HepG2 (cell line): ENCODE measurements at regions not wholly inside any gene's neighbourhood (a gene's known extent, or its start where the extent isn't known, plus 50 kb on each side); places are given as distances from the start of the nearest gene placed in this dataset.

ENCODE experiments used
- ATF1 ChIP-seq: IDR thresholded peaks from 2 replicates; pipeline ENCODE4 v1.6.1; 2016; ENCODE audit warnings: mild to moderate bottlenecking, control low read depth
- CHD2 ChIP-seq: IDR thresholded peaks from 2 replicates; pipeline ENCODE4 v1.6.1; 2011; ENCODE audit warnings: low read depth, low read length, improper control_type of control experiment
- GPN1 ChIP-seq: sonication (generic); formaldehyde crosslinking; IDR thresholded peaks from 2 replicates; pipeline ENCODE4 v1.5.1; 2020; ENCODE audit warnings: missing genetic modification reagents, borderline replicate concordance
- MYNN ChIP-seq: sonication (generic); formaldehyde crosslinking; IDR thresholded peaks from 2 replicates; pipeline ENCODE4 v1.4.0; 2020; ENCODE audit warnings: mild to moderate bottlenecking, low read depth, missing genetic modification reagents
- PHF21A ChIP-seq: sonication (generic); formaldehyde crosslinking; IDR thresholded peaks from 2 replicates; pipeline ENCODE4 v1.5.0; 2020; ENCODE audit warnings: mild to moderate bottlenecking, missing genetic modification reagents
- SMAD1 ChIP-seq: sonication (generic); formaldehyde crosslinking; IDR thresholded peaks from 2 replicates; pipeline ENCODE4 v1.4.0; 2020; ENCODE audit warnings: missing genetic modification reagents, low read depth, mild to moderate bottlenecking, borderline replicate concordance
- SNAPC2 ChIP-seq: sonication (generic); formaldehyde crosslinking; IDR thresholded peaks from 2 replicates; pipeline ENCODE4 v1.8.1; 2022; ENCODE audit warnings: mild to moderate bottlenecking, missing genetic modification reagents
- ZNF672 ChIP-seq: sonication (generic); formaldehyde crosslinking; IDR thresholded peaks from 2 replicates; pipeline ENCODE4 v1.8.1; 2022; ENCODE audit warnings: missing genetic modification reagents
- ZNF75D ChIP-seq: sonication (generic); formaldehyde crosslinking; IDR thresholded peaks from 2 replicates; pipeline ENCODE4 v1.8.1; 2023; ENCODE audit warnings: missing genetic modification reagents, mild to moderate bottlenecking, borderline replicate concordance
- TF ChIP-seq, protein P1 (sequence below): sonication (generic); formaldehyde crosslinking; IDR thresholded peaks from 2 replicates; pipeline ENCODE4 v1.4.0; 2020; ENCODE audit warnings: missing genetic modification reagents
- TF ChIP-seq, protein P2 (sequence below): sonication (generic); formaldehyde crosslinking; IDR thresholded peaks from 2 replicates; pipeline ENCODE4 v1.4.0; 2020; ENCODE audit warnings: missing genetic modification reagents

DNA sequence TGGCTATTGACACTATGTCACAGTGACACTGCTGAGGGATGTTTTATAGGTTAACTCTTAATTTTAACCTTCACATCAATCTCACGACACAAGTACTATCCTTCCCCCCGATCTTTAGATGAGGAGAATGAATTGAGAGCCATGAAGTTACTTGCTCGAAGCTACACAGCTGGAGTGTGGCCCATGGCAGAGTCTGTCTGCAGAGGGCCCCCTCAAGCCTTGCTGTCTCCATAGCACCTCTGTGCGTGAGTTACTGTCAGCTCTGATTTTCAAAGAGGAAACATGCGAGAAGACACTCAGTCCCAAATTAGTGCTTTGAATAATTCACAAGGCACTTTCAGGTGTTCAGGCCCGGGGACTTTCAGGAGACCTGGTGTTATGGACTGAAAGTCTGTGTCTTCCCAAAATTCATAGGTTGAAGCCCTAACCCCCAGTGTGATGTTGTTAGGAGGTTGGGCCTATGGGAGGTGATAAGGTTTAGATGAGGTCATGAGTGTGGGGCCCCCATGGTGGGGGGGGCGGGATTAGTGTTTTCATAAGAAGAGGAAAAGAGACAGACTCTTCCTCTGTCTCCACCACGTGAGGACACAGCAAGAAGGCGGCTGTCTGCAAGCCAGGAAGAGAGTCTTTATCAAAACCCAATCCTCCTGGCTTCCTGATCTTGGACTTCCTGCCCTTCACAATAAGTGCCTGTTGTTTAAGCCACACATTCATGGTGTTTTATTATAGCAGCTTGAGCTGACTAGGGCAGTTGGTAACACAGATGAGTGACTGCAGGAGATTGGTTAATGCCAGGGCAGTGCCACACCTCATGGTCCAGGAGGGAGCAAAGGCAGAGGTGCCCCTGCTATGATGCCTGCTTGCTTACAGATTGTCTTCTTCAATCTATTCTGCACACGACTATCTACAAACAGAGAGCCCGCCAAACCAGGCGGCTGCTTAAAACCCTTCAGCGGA is 281.8 kb downstream of the HAPSTR1 start:
- TF ChIP-seq ZNF75D (CRISPR knock-in tag), result no peak
- no peak for TF ChIP-seq SNAPC2 (CRISPR knock-in tag)
- TF ChIP-seq PHF21A (CRISPR knock-in tag), result no peak
- TF ChIP-seq MYNN (CRISPR knock-in tag), result no peak
- TF ChIP-seq, protein P1, sequence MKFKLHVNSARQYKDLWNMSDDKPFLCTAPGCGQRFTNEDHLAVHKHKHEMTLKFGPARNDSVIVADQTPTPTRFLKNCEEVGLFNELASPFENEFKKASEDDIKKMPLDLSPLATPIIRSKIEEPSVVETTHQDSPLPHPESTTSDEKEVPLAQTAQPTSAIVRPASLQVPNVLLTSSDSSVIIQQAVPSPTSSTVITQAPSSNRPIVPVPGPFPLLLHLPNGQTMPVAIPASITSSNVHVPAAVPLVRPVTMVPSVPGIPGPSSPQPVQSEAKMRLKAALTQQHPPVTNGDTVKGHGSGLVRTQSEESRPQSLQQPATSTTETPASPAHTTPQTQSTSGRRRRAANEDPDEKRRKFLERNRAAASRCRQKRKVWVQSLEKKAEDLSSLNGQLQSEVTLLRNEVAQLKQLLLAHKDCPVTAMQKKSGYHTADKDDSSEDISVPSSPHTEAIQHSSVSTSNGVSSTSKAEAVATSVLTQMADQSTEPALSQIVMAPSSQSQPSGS (CRISPR knock-in tag), result no peak
- TF ChIP-seq, protein P2, sequence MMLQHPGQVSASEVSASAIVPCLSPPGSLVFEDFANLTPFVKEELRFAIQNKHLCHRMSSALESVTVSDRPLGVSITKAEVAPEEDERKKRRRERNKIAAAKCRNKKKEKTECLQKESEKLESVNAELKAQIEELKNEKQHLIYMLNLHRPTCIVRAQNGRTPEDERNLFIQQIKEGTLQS (CRISPR knock-in tag), result no peak
- TF ChIP-seq SMAD1 (CRISPR knock-in tag), result no peak
- TF ChIP-seq ZNF672 (CRISPR knock-in tag), result no peak
- TF ChIP-seq ATF1 (CRISPR knock-in tag), result no peak
- TF ChIP-seq GPN1 (CRISPR knock-in tag), result no peak
- no peak for TF ChIP-seq CHD2
